ENCODE measurements at regions not wholly inside any gene's neighbourhood (a gene's known extent, or its start where the extent isn't known, plus 50 kb on each side); places are given as distances from the start of the nearest gene placed in this dataset.

DNA sequence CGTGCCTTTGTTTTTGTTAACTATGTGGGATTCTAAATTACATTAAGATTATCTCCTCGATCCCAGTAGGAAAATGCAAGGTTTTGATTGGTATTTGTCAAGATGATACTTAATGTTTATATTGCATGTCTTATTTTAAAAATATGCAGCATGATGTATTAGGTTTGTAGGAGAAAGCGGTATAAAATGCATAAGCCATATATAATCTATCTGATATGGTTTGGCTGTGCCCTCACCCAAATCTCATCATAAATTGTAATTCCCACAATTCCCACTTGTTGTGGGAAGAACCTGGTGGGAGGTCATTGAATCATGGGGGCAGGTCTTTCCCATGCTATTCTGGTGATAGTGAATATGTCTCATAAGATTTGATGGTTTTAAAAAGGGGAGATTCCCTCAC lies 198.1 kb upstream of the NCAM2 start:
- no peak overlapping the region for H3K4me3 Mint-ChIP-seq
- no peaks in the 10 kb centered on the region for H3K27me3 Mint-ChIP-seq
- ATAC-seq (no peak), DNase-seq (no peak)
- H3K27ac Mint-ChIP-seq: no peak overlapping the region
- H3K36me3 Mint-ChIP-seq (ENCODE audit: low read depth): no peaks in the 10 kb centered on the region
- H3K4me1 Mint-ChIP-seq: no peaks in the 10 kb centered on the region
- peaks cover 7% of the 10 kb centered on the region for H3K9me3 Mint-ChIP-seq

DNA sequence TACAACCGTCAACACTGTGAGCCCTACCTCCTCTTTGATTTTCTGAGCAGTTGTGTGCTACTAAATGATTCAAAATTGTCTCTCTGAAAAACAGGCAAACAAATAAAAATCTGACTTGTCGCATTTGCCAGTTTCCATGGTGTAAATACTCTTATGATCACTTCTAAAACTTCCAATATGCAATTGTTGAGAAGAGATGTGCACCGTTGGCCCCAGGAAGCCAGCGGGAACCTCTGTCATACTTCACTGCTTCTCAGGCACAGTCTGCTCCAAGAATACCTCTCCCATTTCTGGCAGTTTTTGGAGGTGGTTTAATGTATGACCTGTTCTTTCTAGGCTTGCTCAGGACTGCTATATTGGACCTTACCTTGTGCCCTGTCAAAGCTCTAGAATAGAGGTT lies 196.0 kb upstream of the NCAM2 start:
- Mint-ChIP-seq H3K27ac (no peak overlapping the region), H3K9me3 (no peaks in the 10 kb centered on the region), H3K27me3 (no peaks in the 10 kb centered on the region), H3K4me3 (no peak overlapping the region), H3K36me3 (ENCODE audit: low read depth) (no peaks in the 10 kb centered on the region), H3K4me1 (no peaks in the 10 kb centered on the region)
- ATAC-seq (no peak), DNase-seq (no peak)

DNA sequence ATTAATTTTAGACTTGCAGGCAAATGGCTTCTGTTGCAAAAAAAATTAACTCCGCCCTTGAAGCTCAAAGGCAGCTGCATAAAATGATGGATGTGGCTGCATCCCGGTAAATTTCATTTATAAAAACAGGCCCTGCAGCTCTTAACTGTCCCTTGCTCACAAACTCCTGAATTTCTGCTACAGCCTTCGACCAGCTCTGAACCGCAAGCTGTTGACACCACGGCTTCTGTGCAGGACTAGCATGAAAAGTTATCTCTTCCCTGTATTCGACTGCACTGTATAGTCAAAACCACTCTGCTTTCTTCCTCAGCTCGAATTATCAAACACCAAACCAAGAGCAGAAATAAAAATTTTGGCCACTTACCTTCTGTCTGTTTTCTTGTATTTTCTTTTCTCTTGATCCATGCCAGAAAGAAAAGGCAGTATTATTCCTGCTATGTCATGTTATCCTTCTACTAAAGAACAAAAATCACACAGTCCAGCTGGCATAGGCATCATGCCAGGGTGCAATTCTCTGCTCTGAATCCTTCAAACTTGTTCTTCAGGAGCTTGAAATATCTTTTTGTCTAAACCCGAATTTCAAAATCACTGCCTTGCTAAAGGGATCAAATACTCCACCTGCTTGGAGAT lies 195.5 kb upstream of the NCAM2 start:
- Mint-ChIP-seq H3K9me3 (peaks cover 3% of the 10 kb centered on the region), H3K4me3 (no peak overlapping the region), H3K27ac (no peak overlapping the region), H3K36me3 (ENCODE audit: low read depth) (no peaks in the 10 kb centered on the region), H3K27me3 (no peaks in the 10 kb centered on the region), H3K4me1 (no peaks in the 10 kb centered on the region)
- ATAC-seq (no peak), DNase-seq (no peak)

DNA sequence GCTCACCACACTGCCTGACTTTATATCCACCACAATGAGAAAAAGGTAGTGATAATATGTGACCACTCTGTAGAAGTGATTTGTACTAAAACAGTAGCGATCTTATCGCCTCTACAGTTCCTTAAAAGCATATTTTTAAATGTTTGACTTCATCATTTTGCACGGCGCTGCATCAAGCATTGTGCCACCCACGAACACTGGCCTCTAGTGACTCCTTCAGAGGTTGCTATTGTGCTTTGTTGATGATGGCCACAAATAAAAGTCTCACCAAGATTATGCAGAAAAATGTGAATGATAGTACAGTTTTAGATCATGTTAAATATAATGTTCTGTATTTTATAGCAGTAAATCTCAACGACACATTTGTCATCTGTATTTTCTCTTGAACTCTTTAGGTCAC lies 186.5 kb upstream of the NCAM2 start:
- Mint-ChIP-seq H3K27me3 (no peaks in the 10 kb centered on the region), H3K9me3 (peaks cover 13% of the 10 kb centered on the region), H3K4me3 (no peak overlapping the region), H3K27ac (no peak overlapping the region), H3K36me3 (ENCODE audit: low read depth) (no peaks in the 10 kb centered on the region), H3K4me1 (no peaks in the 10 kb centered on the region)
- DNase-seq: no peak
- no peak for ATAC-seq

DNA sequence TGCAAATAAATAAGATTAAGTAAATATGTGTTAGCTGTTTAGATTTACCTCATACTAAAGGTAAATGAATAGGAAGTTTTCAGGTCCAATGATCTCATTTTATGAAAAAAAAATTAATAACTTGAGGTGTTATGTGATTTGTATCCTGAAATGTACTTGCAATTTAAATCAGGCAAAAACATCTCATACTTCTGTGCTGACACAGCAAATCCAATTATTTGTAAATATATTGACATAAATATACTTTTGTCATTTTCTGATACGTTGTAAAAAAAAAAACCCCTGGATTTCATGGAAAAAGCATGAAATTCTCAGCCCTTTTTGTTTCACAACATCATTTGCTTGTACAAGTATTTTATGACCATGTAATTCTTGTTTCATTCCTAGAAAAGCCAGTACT lies 184.1 kb upstream of the NCAM2 start:
- Mint-ChIP-seq H3K9me3 (peaks cover 22% of the 10 kb centered on the region), H3K27me3 (no peaks in the 10 kb centered on the region), H3K4me1 (no peaks in the 10 kb centered on the region), H3K36me3 (ENCODE audit: low read depth) (no peaks in the 10 kb centered on the region), H3K4me3 (no peak overlapping the region), H3K27ac (no peak overlapping the region)
- no peak for ATAC-seq
- no peak for DNase-seq

DNA sequence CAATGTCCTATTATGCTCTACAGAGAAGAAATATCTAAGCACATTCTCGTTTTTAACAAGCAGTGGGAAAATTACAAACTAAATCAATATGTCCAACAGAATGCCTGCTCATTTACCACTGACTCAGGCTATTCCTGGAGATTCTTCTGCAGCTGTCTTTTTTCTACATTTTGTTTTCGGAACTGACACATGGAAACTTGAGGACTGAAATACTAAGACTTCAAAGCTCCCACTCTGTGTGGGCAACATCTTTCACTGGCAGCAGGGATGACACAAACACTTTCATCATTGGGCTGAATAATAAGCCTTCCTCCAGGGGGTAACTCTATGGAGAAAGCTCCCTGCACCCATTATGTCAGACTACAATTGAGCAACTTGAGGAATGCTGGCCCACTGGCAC lies 175.5 kb upstream of the NCAM2 start:
- Mint-ChIP-seq H3K9me3 (peaks cover 23% of the 10 kb centered on the region), H3K4me3 (no peak overlapping the region), H3K4me1 (no peaks in the 10 kb centered on the region), H3K36me3 (ENCODE audit: low read depth) (no peaks in the 10 kb centered on the region), H3K27me3 (no peaks in the 10 kb centered on the region), H3K27ac (no peak overlapping the region)
- ATAC-seq: no peak
- DNase-seq: no peak

DNA sequence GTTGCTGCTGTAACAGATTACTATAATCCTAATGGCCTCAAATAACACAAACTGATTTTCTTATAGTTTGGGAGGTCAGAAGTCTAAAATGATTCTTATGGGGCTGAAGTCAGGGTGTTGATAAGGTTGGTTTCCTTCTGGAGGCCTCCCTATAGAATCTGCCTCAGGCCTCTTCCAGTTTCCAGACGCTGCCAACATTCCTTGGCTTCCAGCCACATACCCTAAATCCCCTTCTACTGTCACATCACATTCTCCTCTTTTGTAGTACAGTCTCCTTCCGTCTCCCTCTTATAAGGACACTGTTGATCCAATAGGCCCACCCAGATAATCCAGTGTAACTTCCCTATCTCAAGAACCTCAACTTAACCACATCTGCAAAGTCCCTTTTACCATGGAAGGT lies 145.3 kb upstream of the NCAM2 start:
- no peak overlapping the region for H3K4me3 Mint-ChIP-seq
- no peaks in the 10 kb centered on the region for H3K27me3 Mint-ChIP-seq
- H3K27ac Mint-ChIP-seq: no peak overlapping the region
- no peaks in the 10 kb centered on the region for H3K9me3 Mint-ChIP-seq
- H3K4me1 Mint-ChIP-seq: no peaks in the 10 kb centered on the region
- no peak for DNase-seq
- no peak for ATAC-seq
- no peaks in the 10 kb centered on the region for H3K36me3 Mint-ChIP-seq (ENCODE audit: low read depth)

DNA sequence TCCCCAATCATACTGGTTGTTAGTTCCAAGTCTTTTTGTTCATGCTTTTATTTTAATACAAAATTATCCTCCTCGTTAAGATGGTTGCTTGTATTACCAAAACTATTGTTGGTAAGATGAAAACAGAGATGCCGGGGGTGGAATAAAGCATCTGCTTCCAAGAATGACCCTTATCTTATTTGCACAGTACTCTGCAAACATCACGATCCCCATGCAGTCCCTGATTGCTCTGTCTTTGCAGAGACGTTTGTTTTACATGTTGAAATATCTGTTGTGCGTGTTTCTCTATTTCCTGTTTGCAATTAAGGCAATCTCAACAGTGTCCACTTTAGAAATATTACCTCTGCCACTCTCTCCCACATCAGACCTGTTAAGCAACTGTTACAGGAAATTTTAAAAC lies 141.3 kb upstream of the NCAM2 start:
- H3K4me1 Mint-ChIP-seq: no peaks in the 10 kb centered on the region
- no peak overlapping the region for H3K27ac Mint-ChIP-seq
- no peaks in the 10 kb centered on the region for H3K27me3 Mint-ChIP-seq
- DNase-seq (no peak), ATAC-seq (no peak)
- no peak overlapping the region for H3K4me3 Mint-ChIP-seq
- no peaks in the 10 kb centered on the region for H3K36me3 Mint-ChIP-seq (ENCODE audit: low read depth)
- peaks cover 10% of the 10 kb centered on the region for H3K9me3 Mint-ChIP-seq

DNA sequence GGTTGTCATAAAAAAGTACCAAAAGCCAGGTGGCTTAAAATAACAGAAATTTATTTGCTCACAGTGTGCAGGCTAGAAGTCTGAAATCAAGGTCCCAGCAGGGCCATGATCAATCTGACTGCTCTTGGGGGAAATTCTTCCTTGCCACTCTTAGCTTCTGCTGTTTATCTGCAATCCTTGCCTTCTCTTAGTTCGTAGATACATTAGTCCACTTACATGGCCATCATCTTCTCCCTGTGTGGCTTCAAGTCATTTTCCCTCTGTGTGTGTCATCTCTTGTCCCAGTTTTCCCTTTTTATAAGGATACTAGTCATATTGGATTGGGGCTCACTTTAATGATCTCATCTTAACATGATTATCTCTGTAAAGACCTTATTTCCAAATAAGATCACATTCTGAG lies 124.0 kb upstream of the NCAM2 start:
- Mint-ChIP-seq H3K27me3 (no peaks in the 10 kb centered on the region), H3K27ac (no peak overlapping the region), H3K4me1 (no peaks in the 10 kb centered on the region), H3K36me3 (ENCODE audit: low read depth) (no peaks in the 10 kb centered on the region), H3K4me3 (no peak overlapping the region), H3K9me3 (peaks cover 4% of the 10 kb centered on the region)
- ATAC-seq (no peak), DNase-seq (no peak)

DNA sequence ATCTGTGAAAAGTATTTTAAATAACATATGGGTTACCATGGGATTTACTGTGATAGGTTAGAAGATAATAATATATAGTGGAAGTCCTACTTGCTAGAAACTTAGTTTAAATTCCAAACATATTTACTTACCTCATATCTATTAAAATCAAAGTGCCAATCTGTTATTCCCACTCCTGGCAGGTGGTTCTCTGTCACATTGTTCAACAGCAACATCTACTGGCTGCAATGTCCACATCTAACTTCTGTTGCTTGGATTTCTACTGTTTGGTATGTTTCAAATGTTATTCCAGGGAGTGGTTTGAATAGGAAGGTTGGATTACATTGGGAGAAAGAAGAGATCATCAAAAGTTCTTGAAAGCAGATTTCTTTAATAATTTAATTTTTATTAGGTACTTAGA lies 122.5 kb upstream of the NCAM2 start:
- H3K4me1 Mint-ChIP-seq: no peaks in the 10 kb centered on the region
- H3K27me3 Mint-ChIP-seq: no peaks in the 10 kb centered on the region
- H3K4me3 Mint-ChIP-seq: no peak overlapping the region
- no peak overlapping the region for H3K27ac Mint-ChIP-seq
- no peak for DNase-seq
- no peak for ATAC-seq
- no peaks in the 10 kb centered on the region for H3K36me3 Mint-ChIP-seq (ENCODE audit: low read depth)
- H3K9me3 Mint-ChIP-seq: no peaks in the 10 kb centered on the region

DNA sequence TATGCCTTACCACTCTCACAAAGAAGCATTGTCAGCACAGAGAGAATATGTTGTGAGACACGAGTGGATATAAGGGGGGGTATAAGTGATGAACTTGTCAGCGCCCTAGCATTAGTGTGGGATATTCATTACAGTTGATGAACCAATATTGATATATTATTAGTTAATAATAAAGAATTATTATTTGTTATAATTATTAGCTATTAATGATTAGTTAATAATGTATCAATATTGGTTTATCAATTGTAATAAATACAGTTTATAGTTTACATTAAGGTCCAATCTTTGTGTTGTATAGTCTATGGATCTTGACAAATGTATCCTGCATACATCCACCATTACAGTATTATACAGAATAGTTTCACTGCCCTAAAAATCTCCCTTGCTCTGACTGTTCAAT lies 120.2 kb upstream of the NCAM2 start:
- Mint-ChIP-seq H3K27me3 (no peaks in the 10 kb centered on the region), H3K4me3 (no peak overlapping the region), H3K27ac (no peak overlapping the region), H3K36me3 (ENCODE audit: low read depth) (no peaks in the 10 kb centered on the region), H3K9me3 (no peaks in the 10 kb centered on the region), H3K4me1 (no peaks in the 10 kb centered on the region)
- DNase-seq (no peak), ATAC-seq (no peak)

DNA sequence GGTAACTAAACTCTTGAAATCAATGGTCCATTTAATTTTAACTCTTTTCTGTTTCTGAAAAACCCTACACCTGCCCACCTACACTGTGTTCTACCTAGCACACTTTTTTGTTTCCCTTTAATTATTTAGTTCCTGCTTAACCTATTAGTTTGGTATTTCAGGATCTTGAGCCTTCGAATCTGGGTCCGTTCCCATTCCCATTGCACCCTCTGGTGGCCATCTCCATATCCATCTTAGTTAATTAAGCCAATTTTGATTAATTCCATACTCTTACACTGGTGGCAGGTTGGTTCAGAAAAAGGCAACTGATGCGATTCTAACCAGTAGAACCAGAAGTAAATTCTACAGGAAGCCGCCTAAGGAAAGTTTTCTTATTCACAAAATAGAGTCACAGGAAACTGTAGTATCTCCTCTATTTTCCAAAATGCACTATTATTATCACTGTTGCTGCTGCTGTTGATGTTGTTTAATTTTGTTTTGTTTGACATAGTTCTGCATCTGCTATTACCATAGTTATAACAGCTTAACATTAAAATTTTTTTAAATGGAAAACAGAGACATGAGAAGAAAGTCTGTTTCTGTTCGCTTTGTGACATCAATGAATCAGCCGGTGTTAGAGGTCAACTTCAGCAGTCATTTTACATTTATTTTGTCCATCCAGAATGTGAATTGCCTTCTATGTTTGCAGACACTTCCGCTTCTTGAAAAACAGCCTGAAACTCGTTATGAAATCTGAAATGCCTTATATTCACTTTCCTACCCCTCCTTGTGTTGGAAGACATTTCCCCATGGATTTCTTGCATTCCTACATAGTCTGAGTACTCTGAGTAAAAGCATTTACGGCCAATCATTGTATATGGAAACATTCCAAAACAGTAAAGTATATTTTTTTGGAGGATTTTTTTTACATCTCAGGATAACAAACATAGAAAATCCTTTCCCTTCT lies 115.5 kb upstream of the NCAM2 start:
- H3K27ac Mint-ChIP-seq: no peak overlapping the region
- H3K9me3 Mint-ChIP-seq: no peaks in the 10 kb centered on the region
- no peaks in the 10 kb centered on the region for H3K4me1 Mint-ChIP-seq
- H3K4me3 Mint-ChIP-seq: no peak overlapping the region
- DNase-seq (peak; percentile 5), ATAC-seq (no peak)
- H3K36me3 Mint-ChIP-seq (ENCODE audit: low read depth): no peaks in the 10 kb centered on the region
- no peaks in the 10 kb centered on the region for H3K27me3 Mint-ChIP-seq

DNA sequence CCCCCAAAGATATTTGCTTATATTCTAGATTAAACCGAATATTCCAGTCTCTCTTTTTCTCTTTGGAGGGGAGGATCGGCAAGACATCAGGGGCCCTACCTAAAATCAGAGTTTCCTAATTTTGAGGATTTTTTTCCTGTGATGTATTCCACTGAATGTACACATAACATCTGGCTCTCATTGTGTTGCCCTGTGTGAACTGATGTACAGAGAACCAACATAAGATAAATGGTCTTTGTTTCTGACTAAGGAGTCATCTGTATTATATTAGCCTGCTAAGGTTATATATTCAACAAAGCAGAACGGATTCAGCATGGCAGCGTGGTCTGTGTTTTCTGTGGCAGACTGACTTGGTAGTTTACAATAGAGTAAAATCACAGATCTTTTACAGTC lies 114.8 kb upstream of the NCAM2 start:
- H3K9me3 Mint-ChIP-seq: no peaks in the 10 kb centered on the region
- ATAC-seq: no peak

DNA sequence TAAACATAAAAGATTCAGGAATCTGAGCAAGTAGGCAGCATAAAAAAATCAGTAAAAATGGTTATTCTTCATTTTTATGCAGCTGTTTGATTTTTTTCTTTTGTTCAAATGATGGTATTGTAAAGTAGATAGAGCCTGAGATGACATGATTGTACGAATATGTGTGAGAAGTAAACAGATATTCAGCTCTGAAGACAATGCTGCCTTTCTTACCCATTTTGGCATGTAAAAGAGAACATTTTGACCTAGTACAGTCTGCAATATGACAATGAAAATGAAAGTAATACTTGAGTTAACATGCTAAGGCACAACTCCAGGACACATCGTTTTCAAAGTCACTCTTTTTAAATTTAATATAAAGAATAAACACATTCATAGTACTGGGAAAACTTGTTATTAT lies 95.7 kb upstream of the NCAM2 start:
- no peak for DNase-seq
- no peaks in the 10 kb centered on the region for H3K4me1 Mint-ChIP-seq
- no peaks in the 10 kb centered on the region for H3K27me3 Mint-ChIP-seq
- no peak overlapping the region for H3K4me3 Mint-ChIP-seq
- ATAC-seq: no peak
- H3K27ac Mint-ChIP-seq: no peak overlapping the region
- H3K36me3 Mint-ChIP-seq (ENCODE audit: low read depth): no peaks in the 10 kb centered on the region
- peaks cover 5% of the 10 kb centered on the region for H3K9me3 Mint-ChIP-seq

More for the DNA sequence above, 114.8 kb upstream of the NCAM2 start:
- Mint-ChIP-seq H3K4me3 (no peak overlapping the region), H3K27me3 (no peaks in the 10 kb centered on the region), H3K27ac (no peak overlapping the region), H3K36me3 (ENCODE audit: low read depth) (no peaks in the 10 kb centered on the region), H3K4me1 (no peaks in the 10 kb centered on the region)
- DNase-seq: no peak

DNA sequence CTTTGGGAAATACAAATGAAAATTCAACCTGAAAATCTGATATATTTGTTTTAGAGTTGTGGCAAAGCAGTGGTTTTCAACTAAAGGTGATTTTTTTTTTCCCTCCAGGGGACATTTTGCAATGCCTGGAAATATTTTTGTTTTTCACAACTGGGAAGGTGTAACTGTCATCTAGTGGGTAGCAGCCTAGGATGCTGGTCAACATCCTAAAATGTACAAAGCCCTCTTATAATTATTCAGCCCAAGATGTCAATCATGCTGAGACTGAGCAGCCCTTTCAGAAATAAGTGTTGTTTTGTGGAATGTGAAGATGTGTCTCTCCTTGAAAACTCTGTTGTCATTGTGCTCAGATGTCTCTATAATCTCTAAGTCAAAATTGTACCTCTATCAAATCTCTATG lies 95.2 kb upstream of the NCAM2 start:
- Mint-ChIP-seq H3K9me3 (peaks cover 3% of the 10 kb centered on the region), H3K27ac (no peak overlapping the region), H3K4me1 (no peaks in the 10 kb centered on the region), H3K4me3 (no peak overlapping the region), H3K27me3 (no peaks in the 10 kb centered on the region), H3K36me3 (ENCODE audit: low read depth) (no peaks in the 10 kb centered on the region)
- DNase-seq (no peak), ATAC-seq (no peak)
